ENCODE measurements at regions not wholly inside any gene's neighbourhood (a gene's known extent, or its start where the extent isn't known, plus 50 kb on each side); places are given as distances from the start of the nearest gene placed in this dataset.

DNA sequence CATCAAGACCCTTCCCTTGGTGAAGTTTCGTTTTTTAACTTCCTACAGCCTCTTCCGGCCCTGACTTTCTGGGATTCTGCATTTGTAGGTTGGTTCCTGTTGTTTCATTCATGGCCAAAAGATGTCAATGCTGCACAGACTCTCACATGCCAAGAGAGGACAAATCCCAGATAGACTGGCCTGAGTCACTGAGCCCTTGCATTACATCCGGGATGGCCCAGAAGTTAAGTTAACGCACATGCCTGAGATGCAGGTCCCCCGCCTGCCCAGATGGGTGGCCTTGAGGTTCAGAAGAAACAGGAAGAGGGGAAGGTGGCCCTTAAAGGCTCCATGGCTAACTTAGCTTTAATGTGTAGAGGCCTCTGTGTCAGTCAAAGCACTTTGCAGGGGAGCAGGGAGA, 51.6 kb upstream of the SRGAP3 start:
- no peak for DNase-seq

DNA sequence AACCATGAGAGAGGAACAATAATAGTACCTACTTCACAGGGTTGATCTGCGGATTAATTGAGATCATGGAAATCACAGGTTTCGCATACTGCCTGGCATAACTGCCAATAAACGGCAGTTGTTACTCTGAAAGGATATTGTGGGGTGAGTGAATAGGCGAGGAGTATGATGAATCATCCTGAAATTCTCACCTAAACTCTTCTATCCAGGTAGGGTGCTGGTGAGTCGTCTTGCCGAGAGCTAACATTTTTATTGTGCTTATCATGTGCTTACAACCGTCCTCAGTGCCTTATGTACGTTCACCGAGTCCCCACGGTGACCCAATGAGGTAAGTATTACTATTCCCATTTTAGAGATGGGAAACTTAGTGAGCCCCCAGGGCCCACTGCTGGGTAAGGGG, 52.4 kb upstream of the SRGAP3 start:
- DNase-seq, result no peak

GRCh38 chr3:9302425-9303181, 53.2 kb upstream of the SRGAP3 start:
- peak; percentile 21 for DNase-seq

DNA sequence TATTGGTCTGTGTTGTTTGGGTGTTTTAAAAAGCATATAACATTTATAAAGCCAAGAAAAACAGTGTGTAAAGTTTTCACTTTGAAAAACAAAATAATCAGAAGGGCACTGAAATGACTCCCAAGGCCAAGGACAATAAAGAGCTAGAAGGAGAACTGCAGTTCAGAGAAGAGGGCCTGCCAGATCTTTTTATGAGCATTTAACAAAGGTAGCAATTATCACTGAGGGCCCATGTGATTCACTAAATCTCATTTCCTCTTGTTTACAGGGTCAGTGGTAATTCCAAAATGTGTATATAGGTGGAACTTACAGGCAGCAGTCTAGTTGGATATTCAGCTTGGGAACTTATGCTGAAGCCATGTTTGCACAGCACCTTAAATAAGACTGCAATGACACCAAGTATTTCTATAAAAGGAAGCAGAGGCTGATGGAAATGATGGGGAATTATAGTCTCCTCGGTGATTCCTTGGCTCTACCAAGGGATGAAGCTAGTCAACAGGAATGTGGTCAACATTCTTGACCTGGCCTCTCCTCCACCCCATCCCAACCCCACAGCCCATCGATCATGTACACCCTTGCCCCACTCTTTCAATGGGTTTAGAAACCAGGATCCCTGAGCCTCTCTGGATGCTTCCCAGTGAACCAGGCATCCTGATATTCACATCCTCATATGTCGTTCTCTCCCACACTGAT, 54.4 kb upstream of the THUMPD3 start:
- no peak for DNase-seq

DNA sequence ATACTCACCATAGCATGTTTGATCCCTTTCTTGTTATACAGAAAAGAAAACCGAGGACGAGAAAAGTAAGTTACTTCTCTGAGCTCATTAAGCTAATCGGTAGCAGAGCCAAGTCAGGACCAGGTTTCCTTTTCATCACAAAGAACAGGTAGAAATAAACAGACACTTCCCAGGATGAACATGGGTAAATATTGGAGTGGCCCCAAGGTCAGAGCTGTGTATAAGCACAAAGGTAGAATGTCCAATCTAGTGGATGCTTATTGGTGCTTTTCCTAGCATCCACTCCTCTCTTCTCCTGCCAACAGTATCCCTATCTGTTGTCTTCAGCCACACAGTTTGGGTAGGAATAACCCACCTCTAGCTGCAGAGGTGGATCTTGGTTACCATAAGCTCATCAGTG, 52.8 kb upstream of the THUMPD3 start:
- DNase-seq, result no peak

- no peak for DNase-seq
Observed at GRCh38 chr3:9311228-9311627, 51.6 kb upstream of the THUMPD3 start.
